ENCODE measurements at regions not wholly inside any gene's neighbourhood (a gene's known extent, or its start where the extent isn't known, plus 50 kb on each side); places are given as distances from the start of the nearest gene placed in this dataset.
"Not testable (repeated sequence)": the region's sequence is repeated elsewhere in the genome, so short reads cannot be mapped to it uniquely, and the experiment has no call there.

DNA sequence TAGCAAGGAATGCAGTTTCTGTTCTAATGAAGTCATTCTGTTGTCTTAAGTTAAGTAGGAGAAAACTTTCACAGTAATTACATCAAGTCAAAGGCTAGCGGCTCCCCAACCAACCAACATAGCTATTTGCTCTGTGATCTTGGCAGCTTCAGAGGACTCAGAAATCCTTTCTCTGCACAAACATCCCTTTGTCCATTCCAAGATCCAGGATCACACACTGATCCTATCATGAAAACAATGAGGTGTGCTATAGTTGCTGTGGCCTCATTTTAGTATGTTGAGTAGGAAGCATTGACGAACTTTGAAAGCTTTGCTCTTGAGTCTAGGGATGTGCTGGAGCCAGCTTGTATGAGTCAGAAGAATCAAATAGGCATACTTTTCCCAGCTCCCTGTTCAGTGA is 218.2 kb upstream of the PRSS58 start:
- ATAC-seq (replicated peaks in 1 of 4) = no peak
- peaks cover 64 to 80% (median 70%) of the 10 kb centered on the region in 3 donors for H3K4me1 Mint-ChIP-seq
- no CpG with 5 or more reads among the region's 2 CpGs for WGBS (ENCODE audit: insufficient coverage)
- no peaks in the 10 kb centered on the region for H3K36me3 Mint-ChIP-seq
- Histone ChIP-seq H3K36me3 (ENCODE audit: control insufficient read depth in 2 of 2, extremely low read depth in 1 of 2, insufficient read depth in 1 of 2, low read length in 1 of 2) (no peaks in the 10 kb centered on the region), H3K27me3 (replicated peaks in 1 of 2; ENCODE audit: control insufficient read depth in 2 of 2, extremely low read depth in 1 of 2, insufficient read depth in 2 of 2, low read length in 1 of 2) (no peaks in the 10 kb centered on the region), H3K27ac (ENCODE audit: low read length) (peak overlapping the region; percentile 4), H3K9me3 (no peaks in the 10 kb centered on the region), H3K4me1 (ENCODE audit: control insufficient read depth in 1 of 2, extremely low read depth in 1 of 2, insufficient read depth in 2 of 2, low read length in 2 of 2) (peaks cover 31 to 44% of the 10 kb centered on the region in 2 experiments), H3K4me3 (ENCODE audit: control insufficient read depth in 1 of 2, extremely low read depth in 1 of 2, low read length in 1 of 2) (no peak overlapping the region)
- ChIA-PET CTCF (interaction anchor here (0.9 to 1.7 kb wide), 2 partner anchors 13 to 15 kb away, joined by 4 read pairs; no protein-coding TSS in a partner anchor), POLR2A (no interaction called here)
- H3K9me3 Mint-ChIP-seq = no peaks in the 10 kb centered on the region
- H3K4me3 Mint-ChIP-seq = peak overlapping the region in 1 of 3 donors; percentile 71
- peak overlapping the region; percentile 96 to 97 for H3K27ac Mint-ChIP-seq
- DNase-seq = no peak
- H3K27me3 Mint-ChIP-seq = no peaks in the 10 kb centered on the region

DNA sequence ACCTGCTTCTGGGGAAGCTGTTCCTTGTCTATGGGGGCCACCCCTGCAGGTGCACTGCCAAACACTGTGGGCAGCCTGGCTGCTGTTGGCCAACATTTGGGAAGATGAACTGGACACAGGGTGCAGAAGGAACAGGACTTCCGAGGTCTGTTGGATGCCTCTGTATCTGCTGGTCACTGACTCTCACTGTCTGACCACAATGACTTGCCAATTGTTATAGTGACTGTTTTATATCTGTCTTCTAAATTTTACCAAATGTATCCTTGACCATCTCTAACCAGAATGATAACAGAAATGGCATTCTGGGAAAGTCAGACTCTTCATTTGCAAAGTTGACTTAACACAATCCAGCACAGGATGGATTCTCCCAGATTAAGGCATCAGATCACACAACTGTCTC is 214.0 kb upstream of the PRSS58 start:
- WGBS (ENCODE audit: insufficient coverage) = no CpG with 5 or more reads among the region's 1 CpG
- POLR2A ChIA-PET = no interaction called here
- no peak overlapping the region for H3K4me3 Mint-ChIP-seq
- Histone ChIP-seq H3K9me3 (no peaks in the 10 kb centered on the region), H3K27me3 (replicated peaks in 1 of 2; ENCODE audit: control insufficient read depth in 2 of 2, extremely low read depth in 1 of 2, insufficient read depth in 2 of 2, low read length in 1 of 2) (no peaks in the 10 kb centered on the region), H3K36me3 (ENCODE audit: control insufficient read depth in 2 of 2, extremely low read depth in 1 of 2, insufficient read depth in 1 of 2, low read length in 1 of 2) (no peaks in the 10 kb centered on the region), H3K27ac (ENCODE audit: low read length) (no peak overlapping the region), H3K4me3 (ENCODE audit: control insufficient read depth in 1 of 2, extremely low read depth in 1 of 2, low read length in 1 of 2) (no peak overlapping the region), H3K4me1 (ENCODE audit: control insufficient read depth in 1 of 2, extremely low read depth in 1 of 2, insufficient read depth in 2 of 2, low read length in 2 of 2) (peaks cover 17 to 41% of the 10 kb centered on the region in 2 experiments)
- no peaks in the 10 kb centered on the region for H3K27me3 Mint-ChIP-seq
- DNase-seq (no peak), ATAC-seq (replicated peaks in 1 of 4) (no peak)
- peaks cover 68 to 90% (median 86%) of the 10 kb centered on the region in 3 donors for H3K4me1 Mint-ChIP-seq
- H3K9me3 Mint-ChIP-seq = no peaks in the 10 kb centered on the region
- peak overlapping the region in 1 of 2 donors; percentile 34 for H3K27ac Mint-ChIP-seq
- CTCF ChIA-PET = interaction anchor here in 1 of 2 donors (2.0 kb wide), 1 partner anchor 9 kb away, joined by 8 read pairs; no protein-coding TSS in a partner anchor
- peaks cover 3% of the 10 kb centered on the region for H3K36me3 Mint-ChIP-seq

DNA sequence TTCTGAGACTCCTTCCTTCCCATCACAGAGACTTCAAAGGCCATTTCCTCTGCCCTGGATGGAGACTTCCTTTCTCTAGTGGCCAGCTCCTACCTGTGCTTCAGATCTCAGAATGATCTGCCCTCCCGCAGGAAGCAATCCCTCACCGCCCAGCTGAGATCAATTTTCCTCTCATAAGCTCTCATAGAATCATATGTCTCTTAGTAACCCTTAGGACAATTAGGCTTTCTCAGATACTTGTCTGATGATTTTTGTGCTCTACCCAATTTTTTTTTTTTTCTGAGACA is 212.6 kb upstream of the PRSS58 start:
- DNase-seq (no peak), ATAC-seq (replicated peaks in 1 of 4) (no peak)
- H3K36me3 Mint-ChIP-seq = peaks cover 3% of the 10 kb centered on the region
- H3K4me1 Mint-ChIP-seq = peaks cover 54 to 81% (median 79%) of the 10 kb centered on the region in 3 donors
- H3K27ac ChIP-seq (ENCODE audit: low read length) = no peak overlapping the region
- no peak overlapping the region for H3K4me3 ChIP-seq (ENCODE audit: control insufficient read depth in 1 of 2, extremely low read depth in 1 of 2, low read length in 1 of 2)
- H3K36me3 ChIP-seq (ENCODE audit: control insufficient read depth in 2 of 2, extremely low read depth in 1 of 2, insufficient read depth in 1 of 2, low read length in 1 of 2) = no peaks in the 10 kb centered on the region
- peak overlapping the region; percentile 75 to 83 for H3K27ac Mint-ChIP-seq
- ChIA-PET POLR2A (interaction anchor here in 1 of 2 donors (0.6 kb wide), 1 partner anchor 11 kb away, joined by 3 read pairs; no protein-coding TSS in a partner anchor), CTCF (interaction anchor here (0.6 to 2.0 kb wide), 6 partner anchors 10 to 1426 kb away, joined by 3 to 6 read pairs (median 4); no protein-coding TSS in a partner anchor)
- no peaks in the 10 kb centered on the region for H3K9me3 Mint-ChIP-seq
- H3K27me3 ChIP-seq (replicated peaks in 1 of 2; ENCODE audit: control insufficient read depth in 2 of 2, extremely low read depth in 1 of 2, insufficient read depth in 2 of 2, low read length in 1 of 2) = no peaks in the 10 kb centered on the region
- H3K9me3 ChIP-seq = no peaks in the 10 kb centered on the region
- peak overlapping the region in 1 of 3 donors; percentile 68 for H3K4me3 Mint-ChIP-seq
- peaks cover 12 to 28% of the 10 kb centered on the region in 2 experiments for H3K4me1 ChIP-seq (ENCODE audit: control insufficient read depth in 1 of 2, extremely low read depth in 1 of 2, insufficient read depth in 2 of 2, low read length in 2 of 2)
- WGBS (ENCODE audit: insufficient coverage) = no CpG with 5 or more reads among the region's 2 CpGs
- no peaks in the 10 kb centered on the region for H3K27me3 Mint-ChIP-seq

DNA sequence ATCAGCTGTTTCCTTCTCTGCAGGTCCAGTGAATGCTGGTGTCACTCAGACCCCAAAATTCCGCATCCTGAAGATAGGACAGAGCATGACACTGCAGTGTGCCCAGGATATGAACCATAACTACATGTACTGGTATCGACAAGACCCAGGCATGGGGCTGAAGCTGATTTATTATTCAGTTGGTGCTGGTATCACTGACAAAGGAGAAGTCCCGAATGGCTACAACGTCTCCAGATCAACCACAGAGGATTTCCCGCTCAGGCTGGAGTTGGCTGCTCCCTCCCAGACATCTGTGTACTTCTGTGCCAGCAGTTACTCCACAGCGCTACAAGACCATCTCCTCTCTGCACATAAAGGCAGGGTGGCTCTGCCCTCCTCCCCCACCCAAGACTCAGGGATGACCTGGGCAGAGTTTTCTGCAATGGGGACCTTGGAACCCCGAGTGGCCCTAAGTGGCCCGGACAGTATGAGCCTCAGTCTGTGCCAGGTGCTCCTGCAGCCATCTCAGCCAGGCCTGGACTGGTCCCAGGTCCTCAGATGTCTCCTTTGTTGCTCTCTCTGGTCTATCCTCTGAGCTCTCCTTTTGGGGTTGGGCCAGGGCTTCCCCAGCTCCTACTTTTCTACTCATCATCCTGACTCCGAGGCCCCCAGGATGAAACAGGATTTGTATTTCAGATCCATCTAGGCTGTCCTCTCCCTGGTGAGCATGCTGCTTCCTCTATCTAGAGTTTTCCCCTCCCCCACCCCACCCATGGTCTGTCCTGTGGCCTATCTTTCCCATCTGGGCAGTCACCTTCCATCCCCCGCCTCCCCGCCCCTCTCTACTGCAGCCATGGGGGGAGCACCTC is 212.1 kb upstream of the PRSS58 start:
- ATAC-seq (replicated peaks in 1 of 4) = no peak
- Histone ChIP-seq H3K36me3 (ENCODE audit: control insufficient read depth in 2 of 2, extremely low read depth in 1 of 2, insufficient read depth in 1 of 2, low read length in 1 of 2) (no peaks in the 10 kb centered on the region), H3K27me3 (replicated peaks in 1 of 2; ENCODE audit: control insufficient read depth in 2 of 2, extremely low read depth in 1 of 2, insufficient read depth in 2 of 2, low read length in 1 of 2) (no peaks in the 10 kb centered on the region), H3K9me3 (no peaks in the 10 kb centered on the region), H3K4me1 (ENCODE audit: control insufficient read depth in 1 of 2, extremely low read depth in 1 of 2, insufficient read depth in 2 of 2, low read length in 2 of 2) (peaks cover 10 to 29% of the 10 kb centered on the region in 2 experiments), H3K4me3 (ENCODE audit: control insufficient read depth in 1 of 2, extremely low read depth in 1 of 2, low read length in 1 of 2) (peak overlapping the region in 1 of 2 donors; percentile 15), H3K27ac (ENCODE audit: low read length) (no peak overlapping the region)
- WGBS (ENCODE audit: insufficient coverage) = 69% methylated on average over 6 of the region's 11 CpGs
- peaks cover 50 to 79% (median 77%) of the 10 kb centered on the region in 3 donors for H3K4me1 Mint-ChIP-seq
- peak overlapping the region; percentile 75 to 83 for H3K27ac Mint-ChIP-seq
- DNase-seq = no peak
- H3K4me3 Mint-ChIP-seq = peak overlapping the region; percentile 25 to 68 (median 37)
- H3K36me3 Mint-ChIP-seq = peaks cover 3% of the 10 kb centered on the region
- H3K9me3 Mint-ChIP-seq = no peaks in the 10 kb centered on the region
- H3K27me3 Mint-ChIP-seq = no peaks in the 10 kb centered on the region
- ChIA-PET CTCF (interaction anchor here (0.6 to 2.0 kb wide), 5 partner anchors 8 to 747 kb away, joined by 3 to 6 read pairs (median 3); no protein-coding TSS in a partner anchor), POLR2A (interaction anchor here (0.6 kb wide), 2 partner anchors 11 to 22 kb away, joined by 3 read pairs; no protein-coding TSS in a partner anchor)

DNA sequence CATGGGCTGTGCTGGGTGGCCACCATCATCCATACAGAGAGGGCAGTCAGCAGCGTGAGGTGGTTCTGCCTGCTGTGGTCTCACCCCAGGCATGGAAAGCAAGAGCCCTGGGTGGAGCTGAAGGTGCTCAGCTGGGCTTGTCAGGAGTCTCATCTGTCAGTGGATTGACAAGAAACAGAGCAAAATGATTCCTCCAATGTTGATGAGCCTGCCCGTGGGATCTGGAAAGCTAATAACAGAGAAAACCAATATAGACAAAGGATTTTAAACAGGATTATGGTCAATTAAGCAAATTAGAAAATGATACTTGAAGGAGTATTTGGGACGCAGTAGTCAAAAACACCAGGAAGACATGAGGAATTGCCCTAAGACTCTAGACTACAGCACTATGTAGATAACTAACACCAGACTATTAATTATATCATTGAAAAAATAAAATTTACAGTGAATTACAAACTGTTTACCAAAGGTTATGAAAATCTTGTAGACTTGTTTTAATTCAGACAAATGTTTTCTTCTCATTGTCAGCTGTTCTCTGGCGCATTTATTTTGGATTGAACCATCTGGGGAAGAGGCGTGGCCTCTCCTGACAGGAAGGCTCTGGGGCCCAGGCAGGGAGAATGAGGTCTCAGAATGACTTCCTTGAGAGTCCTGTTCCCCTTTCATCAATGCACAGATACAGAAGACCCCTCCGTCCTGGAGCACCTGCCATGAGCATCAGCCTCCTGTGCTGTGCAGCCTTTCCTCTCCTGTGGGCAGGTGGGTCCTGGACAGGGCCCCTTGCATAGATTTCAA is 211.2 kb upstream of the PRSS58 start:
- Histone ChIP-seq H3K4me1 (ENCODE audit: control insufficient read depth in 1 of 2, extremely low read depth in 1 of 2, insufficient read depth in 2 of 2, low read length in 2 of 2) (peaks cover 3 to 28% of the 10 kb centered on the region in 2 experiments), H3K27me3 (replicated peaks in 1 of 2; ENCODE audit: control insufficient read depth in 2 of 2, extremely low read depth in 1 of 2, insufficient read depth in 2 of 2, low read length in 1 of 2) (no peaks in the 10 kb centered on the region), H3K27ac (ENCODE audit: low read length) (no peak overlapping the region), H3K36me3 (ENCODE audit: control insufficient read depth in 2 of 2, extremely low read depth in 1 of 2, insufficient read depth in 1 of 2, low read length in 1 of 2) (no peaks in the 10 kb centered on the region), H3K9me3 (no peaks in the 10 kb centered on the region), H3K4me3 (ENCODE audit: control insufficient read depth in 1 of 2, extremely low read depth in 1 of 2, low read length in 1 of 2) (peak overlapping the region in 1 of 2 donors; percentile 15)
- ChIA-PET CTCF (interaction anchor here (1.6 to 2.0 kb wide), 2 partner anchors 9 kb away, joined by 3 to 6 read pairs; no protein-coding TSS in a partner anchor), POLR2A (interaction anchor here in 1 of 2 donors (0.6 kb wide), 1 partner anchor 21 kb away, joined by 3 read pairs; no protein-coding TSS in a partner anchor)
- H3K4me1 Mint-ChIP-seq = peaks cover 48 to 79% (median 74%) of the 10 kb centered on the region in 3 donors
- 57% methylated on average over 4 of the region's 6 CpGs for WGBS (ENCODE audit: insufficient coverage)
- peak overlapping the region; percentile 25 to 68 (median 37) for H3K4me3 Mint-ChIP-seq
- peaks cover 3% of the 10 kb centered on the region for H3K36me3 Mint-ChIP-seq
- ATAC-seq (replicated peaks in 1 of 4) = no peak
- no peaks in the 10 kb centered on the region for H3K9me3 Mint-ChIP-seq
- no peak for DNase-seq
- peak overlapping the region; percentile 65 to 68 for H3K27ac Mint-ChIP-seq
- no peaks in the 10 kb centered on the region for H3K27me3 Mint-ChIP-seq

DNA sequence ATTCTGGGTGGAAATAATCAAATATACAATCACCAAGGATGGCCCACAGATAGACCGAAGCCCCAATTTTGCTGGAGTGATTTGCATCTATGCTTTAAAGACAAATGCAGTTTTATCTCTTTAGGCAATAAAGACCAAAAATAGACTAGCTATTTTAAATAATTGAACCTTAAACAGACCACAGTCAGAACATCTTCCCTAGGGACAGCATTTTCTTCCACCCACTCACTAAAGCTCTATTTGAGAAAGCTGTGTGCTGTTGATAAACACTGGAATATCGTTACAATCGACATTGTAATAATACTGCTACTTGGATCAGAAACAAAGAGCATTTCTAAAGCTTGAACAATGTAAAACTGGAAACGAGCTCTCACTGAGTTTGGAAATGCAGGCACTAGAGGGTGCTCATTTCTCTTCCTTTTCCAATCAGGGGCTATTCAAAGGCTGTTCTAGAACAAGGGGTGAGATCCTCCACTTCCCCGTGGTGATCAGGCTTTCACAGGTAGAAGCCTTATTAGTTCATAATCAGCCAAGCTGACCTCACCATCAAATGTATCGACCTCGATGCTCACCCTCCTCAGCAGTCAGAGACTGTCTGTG is 209.3 kb upstream of the PRSS58 start:
- ATAC-seq (replicated peaks in 1 of 4); H3K27ac ChIP-seq (ENCODE audit: low read length); H3K27me3 ChIP-seq (replicated peaks in 1 of 2; ENCODE audit: control insufficient read depth in 2 of 2, extremely low read depth in 1 of 2, insufficient read depth in 2 of 2, low read length in 1 of 2); H3K27me3 Mint-ChIP-seq; H3K9me3 ChIP-seq; H3K9me3 Mint-ChIP-seq; H3K4me3 Mint-ChIP-seq; POLR2A ChIA-PET; DNase-seq; H3K36me3 Mint-ChIP-seq; H3K36me3 ChIP-seq (ENCODE audit: control insufficient read depth in 2 of 2, extremely low read depth in 1 of 2, insufficient read depth in 1 of 2, low read length in 1 of 2); H3K4me3 ChIP-seq (ENCODE audit: control insufficient read depth in 1 of 2, extremely low read depth in 1 of 2, low read length in 1 of 2): not testable (repeated sequence)
- Mint-ChIP-seq H3K4me1 (peaks cover 59 to 80% (median 79%) of the 10 kb centered on the region in 3 donors), H3K27ac (peak overlapping the region; percentile 49 to 72)
- H3K4me1 ChIP-seq (ENCODE audit: control insufficient read depth in 1 of 2, extremely low read depth in 1 of 2, insufficient read depth in 2 of 2, low read length in 2 of 2) = peaks cover 8 to 39% of the 10 kb centered on the region in 2 experiments
- CTCF ChIA-PET = interaction anchor here in 1 of 2 donors (1.1 kb wide), 1 partner anchor 16 kb away, joined by 4 read pairs; no protein-coding TSS in a partner anchor
- WGBS (ENCODE audit: insufficient coverage) = no CpG with 5 or more reads among the region's 7 CpGs

All from T-cell (primary cell).